Osteocyte (in vitro differentiated cells): ENCODE measurements at regions not wholly inside any gene's neighbourhood (a gene's known extent, or its start where the extent isn't known, plus 50 kb on each side); places are given as distances from the start of the nearest gene placed in this dataset.
A peak's percentile ranks its signal among the peaks of the same experiment; 100 is the strongest.
"Not testable (repeated sequence)": the region's sequence is repeated elsewhere in the genome, so short reads cannot be mapped to it uniquely, and the experiment has no call there.

ENCODE experiments used
- DNase-seq: peaks from one replicate; pipeline ENCODE4 v3.0.0; 2021; ENCODE audit warnings: mixed read lengths; ENCODE audit not compliant: unreplicated experiment; ENCODE audit errors: extremely low spot score
- H3K27ac Mint-ChIP-seq: one replicate; pipeline ENCODE4 v1.8.0; 2021; ENCODE audit warnings: mild to moderate bottlenecking, mixed read lengths; ENCODE audit not compliant: unreplicated experiment
- H3K27me3 Mint-ChIP-seq: one replicate; pipeline ENCODE4 v1.8.0; 2021; ENCODE audit warnings: mixed read lengths; ENCODE audit not compliant: unreplicated experiment
- H3K36me3 Mint-ChIP-seq: one replicate; pipeline ENCODE4 v1.8.0; 2021; ENCODE audit warnings: mixed read lengths; ENCODE audit not compliant: unreplicated experiment
- H3K4me1 Mint-ChIP-seq: one replicate; pipeline ENCODE4 v1.8.0; 2021; ENCODE audit warnings: mixed read lengths; ENCODE audit not compliant: unreplicated experiment
- H3K4me3 Mint-ChIP-seq: one replicate; pipeline ENCODE4 v1.8.0; 2021; ENCODE audit warnings: mild to moderate bottlenecking, moderate library complexity, mixed read lengths; ENCODE audit not compliant: unreplicated experiment
- H3K9me3 Mint-ChIP-seq: one replicate; pipeline ENCODE4 v1.8.0; 2021; ENCODE audit warnings: mixed read lengths; ENCODE audit not compliant: unreplicated experiment
- CTCF ChIP-seq: fragments of 200-600 bp; sonication (generic); IDR thresholded peaks from 2 replicates; pipeline ENCODE4 v1.5.0; 2021; ENCODE audit warnings: antibody characterized with exemption, mild to moderate bottlenecking, moderate library complexity

GRCh38 chr3:99562138-99562537 is 76.3 kb upstream of the COL8A1 start:
- Mint-ChIP-seq H3K27me3 (no peaks in the 10 kb centered on the region), H3K4me3 (no peak overlapping the region), H3K9me3 (peaks cover 11% of the 10 kb centered on the region), H3K4me1 (peaks cover 30% of the 10 kb centered on the region), H3K27ac (no peak overlapping the region), H3K36me3 (peaks cover 7% of the 10 kb centered on the region)
- DNase-seq: no peak
- TF ChIP-seq CTCF: no peak

GRCh38 chr3:99561056-99561455 is 77.3 kb upstream of the COL8A1 start:
- no peak overlapping the region for H3K27ac Mint-ChIP-seq
- H3K4me3 Mint-ChIP-seq: no peak overlapping the region
- peaks cover 30% of the 10 kb centered on the region for H3K4me1 Mint-ChIP-seq
- DNase-seq: no peak
- peaks cover 12% of the 10 kb centered on the region for H3K9me3 Mint-ChIP-seq
- H3K36me3 Mint-ChIP-seq: peaks cover 4% of the 10 kb centered on the region
- no peak for TF ChIP-seq CTCF
- H3K27me3 Mint-ChIP-seq: no peaks in the 10 kb centered on the region

GRCh38 chr3:99559196-99559595 is 79.2 kb upstream of the COL8A1 start:
- H3K4me1 Mint-ChIP-seq: peaks cover 30% of the 10 kb centered on the region
- peak overlapping the region; percentile 27 for H3K27ac Mint-ChIP-seq
- DNase-seq: no peak
- H3K36me3 Mint-ChIP-seq: peaks cover 4% of the 10 kb centered on the region
- no peaks in the 10 kb centered on the region for H3K27me3 Mint-ChIP-seq
- no peak for TF ChIP-seq CTCF
- H3K4me3 Mint-ChIP-seq: no peak overlapping the region
- peaks cover 11% of the 10 kb centered on the region for H3K9me3 Mint-ChIP-seq

- H3K36me3 Mint-ChIP-seq, H3K27ac Mint-ChIP-seq, DNase-seq, H3K4me3 Mint-ChIP-seq, H3K27me3 Mint-ChIP-seq: not testable (repeated sequence)
- Mint-ChIP-seq H3K9me3 (peaks cover 11% of the 10 kb centered on the region), H3K4me1 (peaks cover 12% of the 10 kb centered on the region)
These were observed 82.5 kb upstream of the COL8A1 start for GRCh38 chr3:99555885-99556284.

GRCh38 chr3:99551520-99551919 is 86.9 kb upstream of the COL8A1 start:
- no peak overlapping the region for H3K4me3 Mint-ChIP-seq
- peaks cover 1% of the 10 kb centered on the region for H3K9me3 Mint-ChIP-seq
- no peak for DNase-seq

More at GRCh38 chr3:99551520-99551919, 86.9 kb upstream of the COL8A1 start:
- Mint-ChIP-seq H3K36me3 (no peaks in the 10 kb centered on the region), H3K4me1 (peaks cover 25% of the 10 kb centered on the region), H3K27me3 (no peaks in the 10 kb centered on the region), H3K27ac (no peak overlapping the region)
- TF ChIP-seq CTCF: no peak
